ENCODE measurements at regions not wholly inside any gene's neighbourhood (a gene's known extent, or its start where the extent isn't known, plus 50 kb on each side); places are given as distances from the start of the nearest gene placed in this dataset.

DNA sequence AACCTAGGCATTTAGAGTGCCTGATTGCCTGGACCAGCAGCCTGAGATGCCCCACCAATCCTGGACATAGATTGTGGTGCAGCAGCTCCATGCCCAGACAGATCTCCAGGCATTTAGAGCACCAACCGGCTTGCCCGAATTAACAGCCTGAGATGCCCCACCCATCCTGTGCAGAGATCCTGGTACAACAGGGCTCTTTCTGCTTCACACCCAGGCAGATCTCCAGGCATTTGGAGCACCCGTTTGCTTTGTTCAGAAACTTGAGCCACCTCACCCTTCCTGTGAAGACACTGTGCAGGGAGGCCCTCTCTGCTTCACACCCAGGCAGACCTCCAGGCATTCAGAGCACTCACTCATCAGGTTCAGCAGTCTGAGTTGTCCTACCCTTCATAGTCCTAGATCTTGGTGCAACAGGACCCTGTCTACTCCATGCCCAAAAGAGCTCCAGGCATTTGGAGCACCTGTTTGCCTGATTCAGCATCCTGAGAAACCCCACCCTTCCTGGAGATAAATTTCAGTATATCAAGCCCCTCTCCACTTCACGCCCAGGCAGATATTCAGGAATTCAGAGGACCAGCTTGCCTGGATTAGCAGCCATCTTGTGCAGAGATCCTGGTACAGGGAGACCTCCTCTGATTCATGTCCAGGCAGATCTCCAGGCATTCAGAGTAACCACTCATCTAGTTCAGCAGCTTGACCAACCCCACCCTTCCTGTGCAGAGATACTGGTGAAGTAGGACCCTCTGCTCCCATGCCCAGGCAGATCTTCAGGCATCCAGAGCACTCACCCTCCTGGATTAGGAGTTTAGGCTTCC, 189.2 kb upstream of the FERMT1 start:
- no peak for DNase-seq (ENCODE audit: low read depth)
- no peak overlapping the region for H3K4me3 ChIP-seq (ENCODE audit: low read depth, low read length)
- TF ChIP-seq, protein P1, sequence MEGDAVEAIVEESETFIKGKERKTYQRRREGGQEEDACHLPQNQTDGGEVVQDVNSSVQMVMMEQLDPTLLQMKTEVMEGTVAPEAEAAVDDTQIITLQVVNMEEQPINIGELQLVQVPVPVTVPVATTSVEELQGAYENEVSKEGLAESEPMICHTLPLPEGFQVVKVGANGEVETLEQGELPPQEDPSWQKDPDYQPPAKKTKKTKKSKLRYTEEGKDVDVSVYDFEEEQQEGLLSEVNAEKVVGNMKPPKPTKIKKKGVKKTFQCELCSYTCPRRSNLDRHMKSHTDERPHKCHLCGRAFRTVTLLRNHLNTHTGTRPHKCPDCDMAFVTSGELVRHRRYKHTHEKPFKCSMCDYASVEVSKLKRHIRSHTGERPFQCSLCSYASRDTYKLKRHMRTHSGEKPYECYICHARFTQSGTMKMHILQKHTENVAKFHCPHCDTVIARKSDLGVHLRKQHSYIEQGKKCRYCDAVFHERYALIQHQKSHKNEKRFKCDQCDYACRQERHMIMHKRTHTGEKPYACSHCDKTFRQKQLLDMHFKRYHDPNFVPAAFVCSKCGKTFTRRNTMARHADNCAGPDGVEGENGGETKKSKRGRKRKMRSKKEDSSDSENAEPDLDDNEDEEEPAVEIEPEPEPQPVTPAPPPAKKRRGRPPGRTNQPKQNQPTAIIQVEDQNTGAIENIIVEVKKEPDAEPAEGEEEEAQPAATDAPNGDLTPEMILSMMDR (IDR thresholded peaks at IDR 0.05; ENCODE audit: insufficient read depth, low read depth, low read length): no peak

DNA sequence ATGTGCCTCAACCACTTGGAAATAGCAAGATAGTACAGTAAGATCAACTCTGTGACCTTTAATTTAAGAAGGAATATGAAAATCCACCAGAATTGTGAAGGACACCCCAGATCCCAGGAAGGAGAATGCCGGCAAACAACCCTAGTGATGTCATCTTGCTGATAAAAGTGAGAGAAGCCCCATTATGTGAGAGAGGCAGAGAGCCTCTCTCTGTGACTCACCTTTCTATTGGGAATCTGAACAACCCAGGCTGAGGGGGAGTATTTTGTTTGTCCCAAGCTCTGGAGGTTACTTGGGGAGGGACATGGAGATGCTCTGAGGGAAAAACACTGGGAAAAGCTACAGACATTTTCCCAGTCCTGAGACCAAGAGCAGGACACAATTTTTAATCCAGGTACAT, 188.3 kb upstream of the FERMT1 start:
- TF ChIP-seq, protein P1 (IDR thresholded peaks at IDR 0.05; ENCODE audit: insufficient read depth, low read depth, low read length): no peak
- DNase-seq (ENCODE audit: low read depth): no peak
- H3K4me3 ChIP-seq (ENCODE audit: low read depth, low read length): no peak overlapping the region

DNA sequence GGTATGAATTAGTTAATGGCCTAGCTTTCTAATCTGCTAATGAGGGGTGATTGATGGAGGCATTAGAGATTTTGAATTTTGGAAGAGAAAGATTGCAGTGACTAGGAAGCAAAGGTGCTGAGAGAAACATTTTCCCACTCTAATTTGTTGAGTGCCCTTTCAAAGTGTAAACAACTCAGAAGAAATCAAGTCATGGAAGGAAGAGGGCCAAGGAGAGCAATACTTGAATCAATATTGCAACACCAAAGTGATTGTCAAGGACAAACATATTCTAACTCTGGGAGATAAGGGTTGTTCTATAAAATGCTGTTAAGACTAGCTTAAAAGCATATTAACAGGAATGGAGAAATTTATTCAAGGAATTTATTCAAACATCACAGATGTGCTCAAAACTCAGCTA, 182.7 kb upstream of the FERMT1 start:
- H3K4me3 ChIP-seq (ENCODE audit: low read depth, low read length): no peak overlapping the region
- no peak for DNase-seq (ENCODE audit: low read depth)
- TF ChIP-seq, protein P1 (IDR thresholded peaks at IDR 0.05; ENCODE audit: insufficient read depth, low read depth, low read length): no peak

DNA sequence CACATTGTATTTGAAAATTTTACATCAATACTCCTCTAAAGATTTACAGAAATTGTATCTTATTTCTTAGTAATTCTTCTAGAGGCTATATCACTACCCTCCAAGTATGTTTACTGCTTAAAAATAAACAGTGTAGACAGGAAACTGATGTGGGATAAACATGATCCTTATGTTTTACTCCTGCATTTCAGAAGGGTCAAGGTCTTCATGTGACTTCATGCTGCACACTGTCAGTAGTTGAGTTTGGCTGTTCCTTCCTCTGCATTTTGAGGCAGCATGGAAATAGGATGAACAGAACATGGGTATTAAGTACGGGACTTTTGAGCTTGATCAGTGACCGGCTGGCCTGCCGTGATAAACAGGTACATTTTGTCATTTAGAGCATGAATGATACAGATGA, 179.2 kb upstream of the FERMT1 start:
- peak; percentile 6 for DNase-seq (ENCODE audit: low read depth)
- H3K4me3 ChIP-seq (ENCODE audit: low read depth, low read length): no peak overlapping the region
- TF ChIP-seq, protein P1 (IDR thresholded peaks at IDR 0.05; ENCODE audit: insufficient read depth, low read depth, low read length): no peak

DNA sequence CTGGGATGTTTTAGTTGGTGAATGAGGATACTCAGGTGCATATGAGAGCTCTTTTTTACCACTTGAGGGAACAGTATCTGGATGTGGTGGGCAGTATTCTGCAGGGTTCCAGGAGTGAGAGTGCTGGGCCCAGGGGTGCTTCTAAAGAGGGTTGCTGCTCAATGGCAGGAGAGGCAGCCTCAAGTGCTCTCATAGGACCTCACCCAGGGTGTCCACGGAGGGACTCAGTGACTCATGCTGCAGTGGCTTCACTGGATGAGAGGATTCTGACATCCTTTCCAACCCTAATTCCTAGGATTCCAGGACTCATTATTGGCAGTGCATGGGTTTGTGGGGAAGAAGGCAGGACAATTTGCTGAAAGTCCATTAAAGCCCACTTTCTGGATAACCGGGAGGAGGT, 176.6 kb upstream of the FERMT1 start:
- TF ChIP-seq, protein P1 (IDR thresholded peaks at IDR 0.05; ENCODE audit: insufficient read depth, low read depth, low read length): no peak
- no peak for DNase-seq (ENCODE audit: low read depth)
- H3K4me3 ChIP-seq (ENCODE audit: low read depth, low read length): no peak overlapping the region

DNA sequence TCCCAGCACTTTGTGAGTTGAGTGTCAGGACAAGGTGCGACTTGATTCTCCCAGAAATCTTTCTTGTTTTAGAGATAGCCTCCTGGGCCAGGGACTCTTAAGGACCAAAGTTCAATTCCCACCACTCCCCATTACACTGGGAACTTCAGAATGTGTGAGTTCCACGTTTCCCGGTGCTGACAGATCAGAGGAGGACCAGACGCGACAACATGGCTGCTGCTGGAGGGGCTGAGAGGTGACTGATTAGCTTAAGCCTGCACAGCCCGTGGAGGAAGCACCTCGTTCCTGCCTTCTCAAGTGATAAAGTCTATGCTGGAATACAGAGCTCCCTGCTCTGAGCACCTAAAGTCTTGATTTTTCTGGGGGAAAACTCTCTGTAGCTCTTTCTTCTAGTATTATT, 175.2 kb upstream of the FERMT1 start:
- no peak for DNase-seq (ENCODE audit: low read depth)
- no peak overlapping the region for H3K4me3 ChIP-seq (ENCODE audit: low read depth, low read length)
- TF ChIP-seq, protein P1 (IDR thresholded peaks at IDR 0.05; ENCODE audit: insufficient read depth, low read depth, low read length): no peak

DNA sequence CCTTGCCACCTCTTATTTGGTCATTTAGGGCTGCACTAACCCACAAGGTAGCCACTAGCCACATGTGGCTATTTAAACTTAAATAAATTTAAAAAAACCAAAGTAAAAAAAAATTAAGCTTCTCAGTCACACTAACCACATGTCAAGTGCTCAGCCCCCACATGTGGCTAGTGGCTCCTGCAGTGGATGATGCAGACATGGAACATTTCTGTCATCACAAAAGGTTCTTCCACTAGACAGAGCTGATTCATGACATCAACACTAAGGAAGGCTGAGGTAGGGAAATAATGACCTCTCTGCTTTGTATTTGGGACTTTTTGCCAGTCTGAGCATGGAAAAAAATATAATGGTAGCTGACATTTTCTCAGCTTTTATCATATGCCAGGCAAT, 173.0 kb upstream of the FERMT1 start:
- no peak for DNase-seq (ENCODE audit: low read depth)
- TF ChIP-seq, protein P1 (IDR thresholded peaks at IDR 0.05; ENCODE audit: insufficient read depth, low read depth, low read length): no peak
- H3K4me3 ChIP-seq (ENCODE audit: low read depth, low read length): no peak overlapping the region
